HepG2 (cell line): ENCODE measurements at regions not wholly inside any gene's neighbourhood (a gene's known extent, or its start where the extent isn't known, plus 50 kb on each side); places are given as distances from the start of the nearest gene placed in this dataset.

Source experiments
- ATF3 ChIP-seq: sonication (generic); formaldehyde crosslinking; IDR thresholded peaks from 2 replicates; pipeline ENCODE4 v1.4.0; 2020; ENCODE audit warnings: missing genetic modification reagents
- CEBPB ChIP-seq: IDR thresholded peaks from 2 replicates; pipeline ENCODE4 v1.6.1; 2011; ENCODE audit warnings: low read depth, low read length, improper control_type of control experiment, borderline replicate concordance
- SNAPC2 ChIP-seq: sonication (generic); formaldehyde crosslinking; IDR thresholded peaks from 2 replicates; pipeline ENCODE4 v1.8.1; 2022; ENCODE audit warnings: mild to moderate bottlenecking, missing genetic modification reagents
- ZBTB8A ChIP-seq: sonication (generic); formaldehyde crosslinking; IDR thresholded peaks from 2 replicates; pipeline ENCODE4 v1.4.0; 2020; ENCODE audit warnings: mild to moderate bottlenecking, low read depth, missing genetic modification reagents, borderline replicate concordance
- ZSCAN29 ChIP-seq: sonication (generic); formaldehyde crosslinking; conservative IDR thresholded peaks from 2 replicates; pipeline ENCODE4 v1.4.0; 2020; ENCODE audit warnings: mild to moderate bottlenecking, missing genetic modification reagents
- TF ChIP-seq, protein P1 (sequence below): sonication (generic); formaldehyde crosslinking; IDR thresholded peaks from 2 replicates; pipeline ENCODE4 v1.5.1; 2020; ENCODE audit warnings: mild to moderate bottlenecking, missing genetic modification reagents
- TF ChIP-seq, protein P2 (sequence below): sonication (generic); formaldehyde crosslinking; IDR thresholded peaks from 2 replicates; pipeline ENCODE4 v1.4.0; 2020; ENCODE audit warnings: missing genetic modification reagents, borderline replicate concordance
- TF ChIP-seq, protein P3 (sequence below): sonication (generic); formaldehyde crosslinking; IDR thresholded peaks from 2 replicates; pipeline ENCODE4 v1.5.0; 2020; ENCODE audit warnings: mild to moderate bottlenecking, missing genetic modification reagents, moderate library complexity
- TF ChIP-seq, protein P4 (sequence below): sonication (generic); formaldehyde crosslinking; IDR thresholded peaks from 2 replicates; pipeline ENCODE4 v1.5.0; 2020; ENCODE audit warnings: mild to moderate bottlenecking, missing genetic modification reagents

DNA sequence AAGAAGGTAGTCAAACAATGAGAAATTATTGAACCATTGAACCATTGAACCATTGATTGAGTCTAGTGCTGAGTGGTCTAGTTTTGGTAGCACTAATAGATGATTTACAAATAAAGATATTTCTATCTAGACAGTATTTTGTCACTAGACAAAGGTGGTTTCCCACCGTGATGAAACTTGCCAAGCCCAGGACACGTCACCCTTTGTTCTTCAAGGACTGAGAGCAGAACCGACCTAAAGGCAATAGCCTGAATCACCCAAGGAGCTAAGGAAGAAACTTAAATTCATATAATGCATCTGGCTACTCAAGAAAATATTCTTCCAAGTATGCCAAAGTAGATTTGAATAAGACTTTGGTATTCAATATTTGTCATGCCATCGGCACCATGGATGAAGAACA, 103.3 kb downstream of the ESM1 start:
- no peak for TF ChIP-seq SNAPC2 (CRISPR knock-in tag)
- TF ChIP-seq ZSCAN29 (CRISPR knock-in tag), result no peak
- TF ChIP-seq CEBPB, result no peak
- TF ChIP-seq, protein P1, sequence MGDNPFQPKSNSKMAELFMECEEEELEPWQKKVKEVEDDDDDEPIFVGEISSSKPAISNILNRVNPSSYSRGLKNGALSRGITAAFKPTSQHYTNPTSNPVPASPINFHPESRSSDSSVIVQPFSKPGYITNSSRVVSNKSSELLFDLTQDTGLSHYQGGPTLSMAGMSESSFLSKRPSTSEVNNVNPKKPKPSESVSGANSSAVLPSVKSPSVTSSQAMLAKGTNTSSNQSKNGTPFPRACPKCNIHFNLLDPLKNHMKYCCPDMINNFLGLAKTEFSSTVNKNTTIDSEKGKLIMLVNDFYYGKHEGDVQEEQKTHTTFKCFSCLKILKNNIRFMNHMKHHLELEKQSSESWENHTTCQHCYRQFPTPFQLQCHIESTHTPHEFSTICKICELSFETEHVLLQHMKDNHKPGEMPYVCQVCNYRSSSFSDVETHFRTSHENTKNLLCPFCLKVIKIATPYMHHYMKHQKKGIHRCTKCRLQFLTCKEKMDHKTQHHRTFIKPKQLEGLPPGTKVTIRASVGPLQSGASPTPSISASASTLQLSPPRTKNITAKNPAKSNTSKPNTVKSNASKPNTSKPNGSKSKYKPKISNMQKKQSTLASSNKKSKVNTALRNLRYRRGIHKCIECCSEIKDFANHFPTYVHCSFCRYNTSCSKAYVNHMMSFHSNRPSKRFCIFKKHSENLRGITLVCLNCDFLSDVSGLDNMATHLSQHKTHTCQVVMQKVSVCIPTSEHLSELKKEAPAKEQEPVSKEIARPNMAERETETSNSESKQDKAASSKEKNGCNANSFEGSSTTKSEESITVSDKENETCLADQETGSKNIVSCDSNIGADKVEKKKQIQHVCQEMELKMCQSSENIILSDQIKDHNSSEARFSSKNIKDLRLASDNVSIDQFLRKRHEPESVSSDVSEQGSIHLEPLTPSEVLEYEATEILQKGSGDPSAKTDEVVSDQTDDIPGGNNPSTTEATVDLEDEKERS (CRISPR knock-in tag), result no peak
- TF ChIP-seq ZBTB8A (CRISPR knock-in tag), result no peak
- TF ChIP-seq ATF3 (CRISPR knock-in tag), result no peak
- TF ChIP-seq, protein P2, sequence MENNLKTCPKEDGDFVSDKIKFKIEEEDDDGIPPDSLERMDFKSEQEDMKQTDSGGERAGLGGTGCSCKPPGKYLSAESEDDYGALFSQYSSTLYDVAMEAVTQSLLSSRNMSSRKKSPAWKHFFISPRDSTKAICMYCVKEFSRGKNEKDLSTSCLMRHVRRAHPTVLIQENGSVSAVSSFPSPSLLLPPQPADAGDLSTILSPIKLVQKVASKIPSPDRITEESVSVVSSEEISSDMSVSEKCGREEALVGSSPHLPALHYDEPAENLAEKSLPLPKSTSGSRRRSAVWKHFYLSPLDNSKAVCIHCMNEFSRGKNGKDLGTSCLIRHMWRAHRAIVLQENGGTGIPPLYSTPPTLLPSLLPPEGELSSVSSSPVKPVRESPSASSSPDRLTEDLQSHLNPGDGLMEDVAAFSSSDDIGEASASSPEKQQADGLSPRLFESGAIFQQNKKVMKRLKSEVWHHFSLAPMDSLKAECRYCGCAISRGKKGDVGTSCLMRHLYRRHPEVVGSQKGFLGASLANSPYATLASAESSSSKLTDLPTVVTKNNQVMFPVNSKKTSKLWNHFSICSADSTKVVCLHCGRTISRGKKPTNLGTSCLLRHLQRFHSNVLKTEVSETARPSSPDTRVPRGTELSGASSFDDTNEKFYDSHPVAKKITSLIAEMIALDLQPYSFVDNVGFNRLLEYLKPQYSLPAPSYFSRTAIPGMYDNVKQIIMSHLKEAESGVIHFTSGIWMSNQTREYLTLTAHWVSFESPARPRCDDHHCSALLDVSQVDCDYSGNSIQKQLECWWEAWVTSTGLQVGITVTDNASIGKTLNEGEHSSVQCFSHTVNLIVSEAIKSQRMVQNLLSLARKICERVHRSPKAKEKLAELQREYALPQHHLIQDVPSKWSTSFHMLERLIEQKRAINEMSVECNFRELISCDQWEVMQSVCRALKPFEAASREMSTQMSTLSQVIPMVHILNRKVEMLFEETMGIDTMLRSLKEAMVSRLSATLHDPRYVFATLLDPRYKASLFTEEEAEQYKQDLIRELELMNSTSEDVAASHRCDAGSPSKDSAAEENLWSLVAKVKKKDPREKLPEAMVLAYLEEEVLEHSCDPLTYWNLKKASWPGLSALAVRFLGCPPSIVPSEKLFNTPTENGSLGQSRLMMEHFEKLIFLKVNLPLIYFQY (CRISPR knock-in tag), result no peak
- TF ChIP-seq, protein P3, sequence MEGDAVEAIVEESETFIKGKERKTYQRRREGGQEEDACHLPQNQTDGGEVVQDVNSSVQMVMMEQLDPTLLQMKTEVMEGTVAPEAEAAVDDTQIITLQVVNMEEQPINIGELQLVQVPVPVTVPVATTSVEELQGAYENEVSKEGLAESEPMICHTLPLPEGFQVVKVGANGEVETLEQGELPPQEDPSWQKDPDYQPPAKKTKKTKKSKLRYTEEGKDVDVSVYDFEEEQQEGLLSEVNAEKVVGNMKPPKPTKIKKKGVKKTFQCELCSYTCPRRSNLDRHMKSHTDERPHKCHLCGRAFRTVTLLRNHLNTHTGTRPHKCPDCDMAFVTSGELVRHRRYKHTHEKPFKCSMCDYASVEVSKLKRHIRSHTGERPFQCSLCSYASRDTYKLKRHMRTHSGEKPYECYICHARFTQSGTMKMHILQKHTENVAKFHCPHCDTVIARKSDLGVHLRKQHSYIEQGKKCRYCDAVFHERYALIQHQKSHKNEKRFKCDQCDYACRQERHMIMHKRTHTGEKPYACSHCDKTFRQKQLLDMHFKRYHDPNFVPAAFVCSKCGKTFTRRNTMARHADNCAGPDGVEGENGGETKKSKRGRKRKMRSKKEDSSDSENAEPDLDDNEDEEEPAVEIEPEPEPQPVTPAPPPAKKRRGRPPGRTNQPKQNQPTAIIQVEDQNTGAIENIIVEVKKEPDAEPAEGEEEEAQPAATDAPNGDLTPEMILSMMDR (CRISPR knock-in tag), result no peak
- TF ChIP-seq, protein P4, sequence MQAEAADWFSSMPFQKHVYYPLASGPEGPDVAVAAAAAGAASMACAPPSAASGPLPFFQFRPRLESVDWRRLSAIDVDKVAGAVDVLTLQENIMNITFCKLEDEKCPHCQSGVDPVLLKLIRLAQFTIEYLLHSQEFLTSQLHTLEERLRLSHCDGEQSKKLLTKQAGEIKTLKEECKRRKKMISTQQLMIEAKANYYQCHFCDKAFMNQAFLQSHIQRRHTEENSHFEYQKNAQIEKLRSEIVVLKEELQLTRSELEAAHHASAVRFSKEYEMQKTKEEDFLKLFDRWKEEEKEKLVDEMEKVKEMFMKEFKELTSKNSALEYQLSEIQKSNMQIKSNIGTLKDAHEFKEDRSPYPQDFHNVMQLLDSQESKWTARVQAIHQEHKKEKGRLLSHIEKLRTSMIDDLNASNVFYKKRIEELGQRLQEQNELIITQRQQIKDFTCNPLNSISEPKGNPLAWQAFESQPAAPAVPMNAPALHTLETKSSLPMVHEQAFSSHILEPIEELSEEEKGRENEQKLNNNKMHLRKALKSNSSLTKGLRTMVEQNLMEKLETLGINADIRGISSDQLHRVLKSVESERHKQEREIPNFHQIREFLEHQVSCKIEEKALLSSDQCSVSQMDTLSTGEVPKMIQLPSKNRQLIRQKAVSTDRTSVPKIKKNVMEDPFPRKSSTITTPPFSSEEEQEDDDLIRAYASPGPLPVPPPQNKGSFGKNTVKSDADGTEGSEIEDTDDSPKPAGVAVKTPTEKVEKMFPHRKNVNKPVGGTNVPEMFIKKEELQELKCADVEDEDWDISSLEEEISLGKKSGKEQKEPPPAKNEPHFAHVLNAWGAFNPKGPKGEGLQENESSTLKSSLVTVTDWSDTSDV (CRISPR knock-in tag), result no peak
